DMS79 treated with DMSO at 0.1 percent for 48 hours (cell line): ENCODE measurements at regions not wholly inside any gene's neighbourhood (a gene's known extent, or its start where the extent isn't known, plus 50 kb on each side); places are given as distances from the start of the nearest gene placed in this dataset.
A peak's percentile ranks its signal among the peaks of the same experiment; 100 is the strongest.

Experiments
- DNase-seq: peaks from one replicate; lab custom pipeline; 2025; lab: John Stamatoyannopoulos, UW

DNA sequence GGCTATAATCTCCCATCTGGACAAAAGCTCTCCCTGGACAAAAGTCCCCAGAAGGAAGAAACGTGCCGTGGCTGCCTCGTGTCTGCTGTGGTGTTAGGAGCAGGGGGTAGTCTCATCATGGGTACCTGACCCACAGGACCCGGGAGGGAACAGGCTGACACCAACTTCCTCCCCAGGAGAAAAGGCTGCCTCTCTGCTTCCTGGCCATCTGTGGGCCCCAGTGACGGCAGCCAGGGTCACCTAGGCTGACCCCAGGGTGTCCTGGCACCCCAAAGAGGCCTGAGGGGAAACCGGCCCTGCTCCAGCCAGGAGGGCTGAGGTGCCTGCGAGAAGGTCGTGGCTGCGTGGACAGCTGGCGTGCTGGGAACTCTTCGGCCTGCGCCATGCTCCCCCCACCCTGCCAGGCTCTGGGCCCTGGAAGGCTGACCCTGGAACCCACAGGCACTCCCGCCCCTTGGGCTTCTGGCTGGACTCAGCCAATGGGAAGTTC is 133.9 kb downstream of the RFLNA start:
- DNase-seq = no peak

DNA sequence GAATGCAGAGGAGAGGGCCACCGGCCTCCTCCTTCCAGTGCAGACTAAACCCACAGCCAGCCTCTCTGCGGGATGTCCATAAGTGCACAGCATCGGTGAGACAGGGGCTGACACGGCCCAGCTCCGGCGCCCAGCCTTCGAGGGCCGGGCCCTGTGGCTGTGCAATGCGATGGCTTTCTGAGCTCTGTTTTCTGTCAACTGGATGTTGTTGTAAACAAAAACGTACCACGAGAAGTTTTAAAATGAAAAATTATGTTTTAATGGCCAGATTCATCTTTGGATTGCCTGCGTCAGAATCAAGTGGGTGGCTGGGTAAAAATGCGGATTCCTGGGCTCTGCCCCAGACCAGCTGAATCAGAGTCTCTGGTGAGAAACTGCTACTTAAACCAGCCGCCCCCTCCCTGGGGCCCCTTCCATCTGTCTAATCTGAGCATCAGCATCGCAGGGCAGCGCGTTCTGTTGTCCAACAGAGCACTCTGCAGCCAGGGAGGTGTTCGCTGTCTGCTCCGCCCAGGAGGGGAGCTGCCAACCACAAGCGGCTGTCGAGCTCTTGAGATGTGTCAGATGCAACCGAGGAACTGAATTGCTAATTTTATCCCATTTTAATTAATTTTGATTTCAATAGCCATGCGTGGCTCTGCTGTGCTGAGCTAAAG is 133.4 kb downstream of the RFLNA start:
- no peak for DNase-seq

DNA sequence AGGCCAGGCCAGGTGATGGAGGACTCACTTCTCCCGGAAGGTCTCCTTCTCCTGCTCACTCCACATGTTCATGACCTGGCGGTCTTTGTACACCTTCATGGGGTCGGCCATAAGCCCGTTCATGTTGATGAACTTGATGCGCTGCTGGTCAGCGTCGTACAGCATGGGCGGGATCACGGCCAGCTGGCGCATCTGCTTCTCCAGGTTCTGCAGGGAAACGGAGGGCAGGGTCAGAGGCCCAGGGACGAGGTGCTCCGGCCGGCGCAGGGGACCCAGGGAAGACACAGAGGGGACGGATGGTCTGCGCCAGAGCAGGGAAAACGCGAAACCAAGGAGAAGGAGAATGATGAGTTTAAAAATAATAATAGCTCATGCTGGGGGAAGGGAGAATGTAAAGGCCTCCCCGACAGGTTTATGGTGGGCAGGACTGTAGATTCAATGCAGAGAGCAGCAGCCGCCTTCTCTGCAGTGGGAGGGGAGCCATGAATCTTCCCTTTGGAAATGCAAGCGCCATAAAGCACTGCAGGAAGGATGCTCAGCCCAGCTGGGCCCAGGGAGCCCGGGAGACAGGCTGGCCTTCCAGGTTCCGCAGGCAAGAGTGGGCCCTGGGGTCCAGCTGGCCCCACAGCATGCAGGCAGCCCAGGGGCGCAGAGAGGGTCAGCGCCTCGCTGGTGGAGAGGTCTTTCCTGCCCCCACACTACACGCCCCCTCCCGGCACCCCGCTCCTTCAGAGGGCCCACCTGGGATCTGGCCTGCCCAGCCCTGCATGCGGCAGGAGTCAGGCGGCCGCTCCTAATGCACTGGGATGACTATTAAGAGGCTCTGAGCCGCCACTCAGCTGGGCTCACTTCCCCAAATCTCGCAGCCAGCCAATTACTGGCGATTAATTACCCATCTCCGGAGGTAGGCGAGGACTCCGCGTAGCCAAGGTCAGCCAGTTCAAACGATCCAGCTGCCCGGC is 132.0 kb downstream of the RFLNA start:
- DNase-seq = peak; percentile 30

DNA sequence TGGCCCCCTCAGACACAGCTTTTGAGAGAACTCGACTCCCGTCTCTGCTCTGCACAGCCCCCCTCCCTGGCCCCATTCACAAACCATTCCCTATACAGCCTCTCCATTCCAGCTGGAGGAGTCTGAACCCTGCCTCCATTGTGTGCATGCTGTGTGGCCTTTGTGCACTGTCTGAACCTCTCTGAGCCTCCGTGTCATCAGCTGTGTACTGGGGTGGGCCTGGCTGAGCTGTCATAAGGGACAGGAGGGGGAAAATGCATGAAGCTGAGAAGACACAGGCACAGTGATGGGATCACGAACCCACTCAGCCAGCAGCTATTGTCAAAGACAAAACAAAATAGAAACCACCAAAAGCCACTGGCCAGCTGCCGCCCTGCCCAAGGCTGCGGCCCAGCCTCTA is 130.8 kb downstream of the RFLNA start:
- DNase-seq = no peak

DNA sequence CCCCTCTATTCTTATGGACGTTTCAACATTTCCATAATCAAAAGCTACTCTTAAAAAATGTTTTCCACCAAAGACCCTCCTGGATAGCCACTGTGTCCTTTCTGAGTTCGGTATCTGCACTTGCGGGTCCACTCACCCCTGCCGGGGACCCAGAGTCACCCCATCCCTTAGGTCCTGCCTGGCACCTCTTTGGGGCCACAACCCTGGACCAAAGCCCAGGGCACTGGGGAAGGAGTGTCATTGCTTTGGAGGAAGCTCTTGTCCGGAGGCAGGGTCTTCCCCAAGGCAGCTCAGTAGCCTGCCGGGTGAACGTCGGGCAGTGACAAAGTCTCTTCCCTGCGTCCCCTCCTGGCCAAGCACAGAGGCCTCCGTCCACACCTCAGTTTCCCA is 129.6 kb downstream of the RFLNA start:
- DNase-seq = no peak

- DNase-seq = no peak
Observed at GRCh38 chr12:124423761-124424515, 129.0 kb downstream of the RFLNA start.

DNA sequence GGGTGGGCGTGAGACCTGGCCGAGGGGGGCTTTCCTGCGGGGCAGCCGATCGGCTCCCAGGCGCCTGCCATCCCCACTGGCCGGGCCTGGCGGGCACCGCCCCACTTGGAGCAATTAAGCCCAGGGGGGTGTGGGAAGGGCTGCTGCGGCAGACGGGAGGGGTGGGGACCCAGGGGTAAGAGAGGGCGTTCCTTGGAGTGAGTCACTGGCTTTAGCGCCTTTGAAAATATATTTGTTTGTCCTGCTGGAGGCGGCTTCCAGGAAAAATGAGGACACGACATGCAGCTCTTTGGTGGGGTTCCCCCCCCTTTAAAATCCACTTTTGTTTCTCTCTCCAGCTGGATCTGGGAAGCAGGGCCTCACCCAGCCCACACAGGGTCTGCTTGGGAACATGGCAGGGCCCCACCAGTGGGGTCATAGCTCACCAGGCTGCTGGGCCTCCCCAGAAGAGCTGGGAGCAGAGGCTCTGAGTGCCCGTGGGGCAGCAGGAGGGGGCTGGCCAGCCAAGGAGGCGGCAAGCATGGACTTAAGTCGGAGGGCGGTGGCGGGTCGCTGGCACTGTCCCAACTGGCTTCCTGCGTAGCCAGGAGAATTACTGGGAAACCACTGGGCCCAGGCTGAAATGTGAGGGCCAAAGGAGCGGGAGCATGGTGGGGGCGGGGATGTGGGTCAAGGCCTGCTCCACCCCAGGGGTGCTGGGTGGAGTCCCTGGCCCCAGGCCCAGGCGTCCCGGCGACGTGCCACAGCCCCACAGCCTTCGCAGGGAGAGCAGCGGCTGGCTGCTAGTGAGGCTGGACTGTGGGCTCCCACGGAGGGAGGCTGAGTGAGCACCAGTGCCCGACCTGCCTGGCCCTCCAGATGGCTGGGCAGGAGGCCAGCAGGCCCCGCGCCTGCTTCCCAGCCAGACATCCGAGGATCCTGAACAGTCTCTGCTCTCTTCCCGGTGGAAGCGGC is 128.0 kb downstream of the RFLNA start:
- peak; percentile 85 for DNase-seq

GRCh38 chr12:124422142-124422569 is 127.3 kb downstream of the RFLNA start:
- peak; percentile 40 for DNase-seq

DNA sequence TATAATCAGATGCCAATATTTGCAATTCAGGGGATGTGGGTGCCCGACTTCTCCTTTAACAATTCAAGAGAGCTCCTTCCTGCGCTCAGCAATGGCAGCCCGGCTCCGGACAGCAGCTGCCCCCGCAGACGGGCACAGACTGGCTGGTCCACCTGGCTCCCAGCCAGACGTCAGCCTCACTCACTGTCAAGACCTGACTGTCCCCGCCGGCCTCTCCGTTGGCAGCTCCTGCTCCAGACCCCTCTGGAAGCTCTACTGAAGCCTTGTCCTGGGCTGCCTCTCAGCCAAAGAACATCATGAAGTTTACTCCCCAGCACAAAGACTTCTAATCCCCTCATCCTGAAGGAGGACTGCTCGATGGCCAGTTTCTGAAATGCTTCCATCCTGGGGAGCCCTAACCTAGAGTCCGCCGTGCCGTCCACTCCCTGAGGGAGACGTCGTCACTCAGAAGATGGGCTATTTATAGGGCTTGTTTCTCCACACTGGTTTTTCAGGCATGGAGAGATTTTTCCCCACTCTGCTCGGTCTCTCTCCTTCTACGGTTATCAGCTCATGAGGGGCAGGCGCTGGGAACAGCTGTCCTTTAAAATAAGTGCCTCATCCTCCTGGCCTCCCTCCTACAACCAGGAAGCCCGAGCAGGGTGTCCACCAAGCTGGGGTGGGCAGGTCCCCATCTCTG is 126.2 kb downstream of the RFLNA start:
- no peak for DNase-seq

- DNase-seq = no peak
Observed at GRCh38 chr12:124420041-124420995, 125.4 kb downstream of the RFLNA start.

DNA sequence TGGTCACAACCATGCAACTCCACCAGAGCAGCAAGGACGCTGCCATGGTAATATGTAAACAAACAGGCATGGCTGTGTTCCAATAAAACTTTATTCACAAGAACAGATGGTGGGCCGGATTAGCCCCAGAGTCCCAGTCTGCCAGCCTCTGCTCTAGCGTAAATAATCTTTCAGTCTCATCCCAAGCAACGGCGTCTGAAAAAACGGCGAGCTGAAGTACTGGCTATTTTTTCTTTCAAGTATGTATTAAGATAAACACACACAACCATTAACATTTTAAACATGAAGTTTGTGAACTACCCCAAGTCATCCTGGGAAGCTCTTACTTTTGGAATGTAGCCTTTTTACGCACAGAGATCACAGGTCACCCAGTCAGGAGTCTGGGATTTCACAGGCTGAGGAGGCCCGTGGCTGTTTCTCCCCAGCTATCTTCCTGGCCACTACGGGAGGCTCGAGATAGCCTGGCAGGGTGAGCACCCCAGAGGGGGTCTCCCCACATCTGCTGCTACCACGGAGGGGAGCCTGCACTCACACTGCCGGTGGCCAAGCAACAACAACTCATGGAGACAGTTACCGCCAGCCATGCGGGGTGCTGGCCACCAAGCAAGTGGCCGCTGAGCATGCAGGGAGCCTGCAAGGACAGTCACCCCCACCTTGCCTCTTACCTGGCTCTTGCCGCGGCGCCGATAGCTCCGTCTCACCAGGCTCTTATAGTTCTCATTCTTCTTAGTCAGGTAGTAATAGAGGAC is 124.6 kb downstream of the RFLNA start:
- DNase-seq = no peak

DNA sequence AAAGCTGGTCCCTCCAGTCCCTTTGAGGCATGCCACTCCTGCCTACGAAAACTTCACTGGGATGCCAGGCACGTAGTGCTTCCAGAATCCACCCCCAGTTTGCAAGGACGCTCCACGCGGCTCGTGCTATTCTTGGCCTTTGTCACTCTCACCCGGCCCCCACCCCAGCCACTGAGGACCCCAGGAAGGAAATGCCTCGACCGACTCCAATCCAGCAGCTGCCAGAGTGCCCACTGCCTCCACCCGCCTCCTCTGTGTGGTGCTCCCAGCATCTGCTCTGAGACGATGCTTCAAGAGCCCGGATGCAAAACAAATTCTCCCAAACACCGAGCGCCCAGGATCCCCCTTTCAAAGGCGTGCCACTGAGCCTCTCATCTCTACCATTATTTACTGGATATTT is 123.9 kb downstream of the RFLNA start:
- DNase-seq = no peak

- DNase-seq = no peak
Observed at GRCh38 chr12:124418156-124418555, 123.3 kb downstream of the RFLNA start.

DNA sequence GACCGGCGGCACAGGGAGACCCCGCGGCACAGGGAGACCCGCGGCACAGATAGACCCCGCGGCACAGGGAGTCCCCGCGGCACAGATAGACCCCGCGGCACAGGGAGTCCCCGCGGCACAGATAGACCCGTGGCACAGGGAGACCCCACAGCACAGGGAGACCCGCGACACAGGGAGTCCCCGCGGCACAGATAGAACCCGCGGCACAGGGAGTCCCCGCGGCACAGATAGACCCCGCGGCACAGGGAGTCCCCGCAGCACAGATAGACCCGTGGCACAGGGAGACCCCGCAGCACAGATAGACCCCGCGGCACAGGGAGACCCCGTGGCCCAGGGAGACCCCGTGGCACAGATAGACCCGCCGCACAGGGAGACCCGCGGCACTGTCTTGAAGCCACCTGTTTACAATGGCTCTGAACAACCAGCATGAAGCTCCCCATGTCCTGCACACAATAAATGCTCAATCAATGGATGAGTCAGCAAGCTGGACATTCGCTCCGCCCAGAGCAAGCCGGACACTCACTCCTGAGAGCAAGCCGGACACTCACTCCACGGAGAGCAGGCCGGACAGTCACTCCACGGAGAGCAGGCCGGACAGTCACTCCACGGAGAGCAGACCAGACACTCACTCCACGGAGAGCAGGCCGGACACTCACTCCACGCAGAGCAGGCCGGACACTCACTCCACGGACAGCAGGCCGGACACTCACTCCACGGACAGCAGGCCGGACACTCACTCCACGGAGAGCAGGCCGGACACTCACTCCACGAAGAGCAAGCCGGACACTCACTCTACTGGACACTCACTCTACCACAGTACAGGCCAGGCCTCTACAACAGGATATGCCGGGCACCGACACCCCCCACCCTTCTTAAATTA is 121.9 kb downstream of the RFLNA start:
- no peak for DNase-seq

DNA sequence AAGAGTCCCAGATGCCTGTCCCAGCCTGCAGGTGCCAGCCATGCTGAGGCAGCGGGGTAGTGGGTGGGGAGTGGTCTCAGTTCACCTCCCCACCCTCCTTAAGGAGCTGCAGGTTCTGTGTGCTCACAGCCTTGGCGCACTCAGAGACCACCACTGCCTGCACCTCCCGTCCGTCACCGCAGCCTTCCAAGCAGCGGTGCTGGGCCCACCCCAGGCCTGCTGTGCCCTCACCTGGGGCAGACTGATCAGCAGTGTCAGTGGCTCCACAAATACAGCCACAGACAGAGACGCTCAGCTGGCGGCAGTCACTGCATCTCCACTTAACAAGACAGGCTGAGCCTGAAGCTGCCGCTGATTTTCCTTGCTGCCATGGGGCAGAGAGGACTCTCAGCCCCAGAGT is 120.2 kb downstream of the RFLNA start:
- no peak for DNase-seq

DNA sequence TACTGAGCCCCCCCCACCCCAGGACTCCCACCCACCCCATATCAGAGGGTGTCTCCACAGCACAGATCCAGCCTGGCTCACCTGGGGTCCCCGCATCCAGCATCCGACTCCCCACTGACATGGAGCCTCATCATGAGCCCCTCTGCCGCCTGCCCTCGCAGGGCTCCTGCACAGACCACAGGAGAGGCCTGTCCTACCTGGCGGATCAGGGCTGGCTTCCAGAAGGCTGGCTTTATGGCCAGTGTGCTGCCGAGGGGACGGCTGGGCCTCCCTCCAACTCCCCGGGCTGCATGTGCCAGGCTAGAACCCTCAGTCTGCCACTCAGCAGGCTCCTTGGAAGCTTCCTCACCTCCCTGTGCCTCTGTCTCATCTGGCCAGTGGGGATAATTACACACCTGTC is 119.0 kb downstream of the RFLNA start:
- DNase-seq = peak; percentile 29

GRCh38 chr12:124413401-124413800 is 118.5 kb downstream of the RFLNA start:
- DNase-seq = peak; percentile 24

DNA sequence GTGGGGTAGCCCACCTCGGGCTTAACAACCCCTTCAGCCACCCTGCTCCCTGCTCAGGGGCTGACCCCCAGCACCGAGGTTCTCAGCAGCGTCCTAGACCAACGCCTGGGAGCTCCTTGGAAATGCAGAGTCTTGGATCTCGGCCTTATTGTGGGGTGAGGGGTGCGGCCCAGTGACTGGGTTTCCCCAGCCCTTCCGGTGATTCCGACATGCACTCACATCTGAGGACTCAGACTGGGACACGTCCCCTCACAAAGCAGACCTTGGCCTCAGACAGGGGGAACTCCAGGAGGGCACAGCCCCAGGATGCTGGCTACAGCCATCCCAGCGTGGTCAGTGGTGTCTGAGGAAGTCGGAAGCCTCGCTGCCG is 117.7 kb downstream of the RFLNA start:
- no peak for DNase-seq
